Liver (tissue), 8 donors: ENCODE measurements at regions not wholly inside any gene's neighbourhood (a gene's known extent, or its start where the extent isn't known, plus 50 kb on each side); places are given as distances from the start of the nearest gene placed in this dataset.

Experiments
- DNase-seq: peaks from one replicate; pipeline ENCODE4 v3.0.0-alpha.2; 2017; ENCODE audit warnings: low spot score
- H3K27ac ChIP-seq, 2 donors: one replicate each; pipeline ENCODE4 v1.7.0; 2013; ENCODE audit warnings: inconsistent platforms in 2 of 2, low read length in 2 of 2, control low read depth in 1 of 2, low read depth in 1 of 2, mild to moderate bottlenecking in 1 of 2
- H3K27me3 ChIP-seq, 4 donors: one replicate each; pipeline versions ENCODE4 v1.6.1 to v1.7.0; 2013; ENCODE audit warnings: low read length in 3 of 4, inconsistent platforms in 1 of 4, mild to moderate bottlenecking in 1 of 4, moderate library complexity in 1 of 4; ENCODE audit not compliant: control insufficient read depth in 4 of 4, insufficient read depth in 4 of 4
- H3K36me3 ChIP-seq, 4 donors: one replicate each; pipeline versions ENCODE4 v1.6.1 to v1.7.0; 2013; ENCODE audit warnings: low read length in 3 of 4, mild to moderate bottlenecking in 3 of 4, low read depth in 1 of 4, moderate library complexity in 1 of 4; ENCODE audit not compliant: control insufficient read depth in 4 of 4, insufficient read depth in 3 of 4
- H3K4me1 ChIP-seq, 4 donors: one replicate each; pipeline versions ENCODE4 v1.6.1 to v1.7.0; 2013; ENCODE audit warnings: low read length in 3 of 4, mild to moderate bottlenecking in 3 of 4, moderate library complexity in 1 of 4; ENCODE audit not compliant: control insufficient read depth in 4 of 4, insufficient read depth in 4 of 4
- H3K4me3 ChIP-seq, 3 donors: one replicate each; pipeline versions ENCODE4 v1.6.1 to v1.7.0; 2013; ENCODE audit warnings: low read length in 3 of 3, control low read depth in 1 of 3, low read depth in 1 of 3, mild to moderate bottlenecking in 1 of 3
- H3K9ac ChIP-seq, 2 donors: one replicate each; pipeline ENCODE4 v1.7.0; 2013; ENCODE audit warnings: low read length in 2 of 2, mild to moderate bottlenecking in 2 of 2, moderate library complexity in 2 of 2, control low read depth in 1 of 2, low read depth in 1 of 2
- H3K9me3 ChIP-seq, 4 donors: one replicate each; pipeline versions ENCODE4 v1.6.1 to v1.7.0; 2013; ENCODE audit warnings: low read length in 3 of 4; ENCODE audit not compliant: control insufficient read depth in 4 of 4
- ATF3 ChIP-seq: IDR thresholded peaks from 2 replicates; pipeline ENCODE4 v1.6.1; 2016; ENCODE audit warnings: antibody characterized with exemption
- CTCF ChIP-seq: fragments of 150-350 bp; IDR thresholded peaks from 2 replicates; pipeline ENCODE4 v1.5.1; 2017; ENCODE audit warnings: improper control_type of control experiment, low read depth, low read length; ENCODE audit not compliant: missing input control
- EGR1 ChIP-seq, 2 donors: IDR thresholded peaks; 2 replicates each; pipeline ENCODE4 v1.6.1; 2016 to 2018; ENCODE audit warnings: antibody characterized with exemption in 2 of 2, low read depth in 2 of 2
- FOXA1 ChIP-seq: IDR thresholded peaks from 2 replicates; pipeline ENCODE4 v1.6.1; 2016; ENCODE audit warnings: antibody characterized with exemption
- FOXA2 ChIP-seq: IDR thresholded peaks from 2 replicates; pipeline ENCODE4 v1.6.1; 2016; ENCODE audit warnings: antibody characterized with exemption
- GABPA ChIP-seq, 2 donors: IDR thresholded peaks in 1 of 2; conservative IDR thresholded peaks in 1 of 2; 2 replicates each; pipeline ENCODE4 v1.6.1; 2016; ENCODE audit warnings: antibody characterized with exemption in 2 of 2, mild to moderate bottlenecking in 1 of 2, moderate library complexity in 1 of 2
- HNF4A ChIP-seq, 2 donors: conservative IDR thresholded peaks; 2 replicates each; pipeline ENCODE4 v1.6.1; 2016; ENCODE audit warnings: antibody characterized with exemption in 2 of 2, mild to moderate bottlenecking in 2 of 2
- HNF4G ChIP-seq: IDR thresholded peaks from 2 replicates; pipeline ENCODE4 v1.6.1; 2016; ENCODE audit warnings: antibody characterized with exemption
- JUND ChIP-seq, 2 donors: IDR thresholded peaks; 2 replicates each; pipeline ENCODE4 v1.6.1; 2016; ENCODE audit warnings: antibody characterized with exemption in 2 of 2
- MAX ChIP-seq: IDR thresholded peaks from 2 replicates; pipeline ENCODE4 v1.6.1; 2016; ENCODE audit warnings: antibody characterized with exemption
- NR2F2 ChIP-seq: IDR thresholded peaks from 2 replicates; pipeline ENCODE4 v1.6.1; 2016; ENCODE audit warnings: antibody characterized with exemption
- RAD21 ChIP-seq, 2 donors: IDR thresholded peaks; 2 replicates each; pipeline ENCODE4 v1.6.1; 2016; ENCODE audit warnings: antibody characterized with exemption in 2 of 2, mild to moderate bottlenecking in 2 of 2
- REST ChIP-seq: IDR thresholded peaks from 2 replicates; pipeline ENCODE4 v1.6.1; 2016; ENCODE audit warnings: antibody characterized with exemption, mild to moderate bottlenecking
- RXRA ChIP-seq, 2 donors: IDR thresholded peaks; 2 replicates each; pipeline ENCODE4 v1.6.1; 2017 to 2018; ENCODE audit warnings: antibody characterized with exemption in 2 of 2, mild to moderate bottlenecking in 1 of 2
- SP1 ChIP-seq: IDR thresholded peaks from 2 replicates; pipeline ENCODE4 v1.6.1; 2018; ENCODE audit warnings: antibody characterized with exemption, mild to moderate bottlenecking
- TAF1 ChIP-seq: conservative IDR thresholded peaks from 2 replicates; pipeline ENCODE4 v1.6.1; 2016; ENCODE audit warnings: antibody characterized with exemption, mild to moderate bottlenecking
- YY1 ChIP-seq: IDR thresholded peaks from 2 replicates; pipeline ENCODE4 v1.6.1; 2016; ENCODE audit warnings: antibody characterized with exemption, mild to moderate bottlenecking
- ZBTB33 ChIP-seq: IDR thresholded peaks from 2 replicates; pipeline ENCODE4 v1.6.1; 2016; ENCODE audit warnings: antibody characterized with exemption
- WGBS: extraction: QIAGEN DNeasy Blood & Tissue Kit; methylation state at CpG from one replicate; pipeline ENCODE4 v1.1.7; 2013; 5-methylcytosine and 5-hydroxymethylcytosine counted together
- donor health status: healthy.
- donor health status: healthy.
- donor health status: healthy.
- donor health status: healthy.
- donor health status: healthy.

- H3K27me3 ChIP-seq = no peaks in the 10 kb centered on the region
- no peaks in the 10 kb centered on the region for H3K9me3 ChIP-seq
- WGBS = 86% methylated on average over 2 of the region's 2 CpGs
- H3K27ac ChIP-seq = no peak overlapping the region
- H3K36me3 ChIP-seq = no peaks in the 10 kb centered on the region
- H3K9ac ChIP-seq = no peak overlapping the region
- H3K4me1 ChIP-seq = no peaks in the 10 kb centered on the region
- no peak overlapping the region for H3K4me3 ChIP-seq
- TF ChIP-seq HNF4A (conservative IDR thresholded peaks at IDR 0.05) (no peak), SP1 (no peak), YY1 (no peak), RAD21 (IDR thresholded peaks at IDR 0.05) (no peak), MAX (no peak), FOXA1 (no peak), ZBTB33 (no peak), HNF4G (no peak), EGR1 (IDR thresholded peaks at IDR 0.05; ENCODE audit: low read depth in 2 of 2) (no peak), GABPA (IDR thresholded peaks at IDR 0.05 in 1 of 2, conservative IDR thresholded peaks at IDR 0.05 in 1 of 2) (no peak), NR2F2 (no peak), JUND (IDR thresholded peaks at IDR 0.05) (no peak), FOXA2 (no peak), TAF1 (no peak), CTCF (no peak)
- DNase-seq = no peak
Observed at GRCh38 chr14:70266157-70266556, 77.4 kb upstream of the SLC8A3 start.

- H3K27ac ChIP-seq = no peak overlapping the region
- WGBS = 87% methylated on average over 2 of the region's 2 CpGs
- H3K4me3 ChIP-seq = no peak overlapping the region
- TF ChIP-seq FOXA1 = no peak
- TF ChIP-seq REST = no peak
- no peak for TF ChIP-seq CTCF
- TF ChIP-seq JUND (IDR thresholded peaks at IDR 0.05) = no peak
- no peak for TF ChIP-seq HNF4G
- TF ChIP-seq TAF1 = no peak
- TF ChIP-seq GABPA (IDR thresholded peaks at IDR 0.05 in 1 of 2, conservative IDR thresholded peaks at IDR 0.05 in 1 of 2) = no peak
- no peak for TF ChIP-seq EGR1 (IDR thresholded peaks at IDR 0.05; ENCODE audit: low read depth in 2 of 2)
- TF ChIP-seq ZBTB33 = no peak
- TF ChIP-seq FOXA2 = no peak
- no peak for TF ChIP-seq SP1
- no peak for TF ChIP-seq RXRA (IDR thresholded peaks at IDR 0.05)
- no peak for TF ChIP-seq MAX
- TF ChIP-seq ATF3 = no peak
- TF ChIP-seq HNF4A (conservative IDR thresholded peaks at IDR 0.05) = no peak
- no peaks in the 10 kb centered on the region for H3K27me3 ChIP-seq
- DNase-seq = no peak
- no peaks in the 10 kb centered on the region for H3K9me3 ChIP-seq
- H3K36me3 ChIP-seq = no peaks in the 10 kb centered on the region
- no peak overlapping the region for H3K9ac ChIP-seq
- no peaks in the 10 kb centered on the region for H3K4me1 ChIP-seq
Observed at GRCh38 chr14:70265422-70265821, 76.7 kb upstream of the SLC8A3 start.
